Central memory CD8-positive, alpha-beta T cell (primary cell): ENCODE measurements at regions not wholly inside any gene's neighbourhood (a gene's known extent, or its start where the extent isn't known, plus 50 kb on each side); places are given as distances from the start of the nearest gene placed in this dataset.

ENCODE experiments used
- ATAC-seq: fragments of 150-1000 bp; cut with Tn5 transposase; replicated peaks from 2 replicates; pipeline ENCODE4 v1.10.0; 2022; ENCODE audit warnings: mild to moderate bottlenecking, moderate FRiP score, moderate number of reproducible peaks; ENCODE audit not compliant: poor library complexity, severe bottlenecking; ENCODE audit errors: extremely low read depth
- DNase-seq, 2 donors: peaks; one replicate each; pipeline ENCODE4 v3.0.0; 2021; ENCODE audit warnings: low spot score in 2 of 2
- H3K27ac Mint-ChIP-seq: one replicate; pipeline ENCODE4 v1.8.0; 2022; ENCODE audit warnings: low read depth, mild to moderate bottlenecking, moderate library complexity, mixed read lengths
- H3K27me3 Mint-ChIP-seq: one replicate; pipeline ENCODE4 v1.8.0; 2022; ENCODE audit warnings: mixed read lengths
- H3K36me3 Mint-ChIP-seq: one replicate; pipeline ENCODE4 v1.8.0; 2022; ENCODE audit warnings: mild to moderate bottlenecking, moderate library complexity, mixed read lengths; ENCODE audit not compliant: insufficient read depth
- H3K4me1 Mint-ChIP-seq: one replicate; pipeline ENCODE4 v1.8.0; 2022; ENCODE audit warnings: mixed read lengths
- H3K4me3 Mint-ChIP-seq: one replicate; pipeline ENCODE4 v1.8.0; 2022; ENCODE audit warnings: mild to moderate bottlenecking, moderate library complexity, mixed read lengths
- H3K9me3 Mint-ChIP-seq: one replicate; pipeline ENCODE4 v1.8.0; 2022; ENCODE audit warnings: mixed read lengths

GRCh38 chr9:27950382-27950781 lies 377.1 kb upstream of the C9orf72 start:
- Mint-ChIP-seq H3K27me3 (no peaks in the 10 kb centered on the region), H3K27ac (no peak overlapping the region)

GRCh38 chr9:27954858-27955257 lies 381.6 kb upstream of the C9orf72 start:
- DNase-seq (no peak), ATAC-seq (no peak)
- Mint-ChIP-seq H3K36me3 (no peaks in the 10 kb centered on the region), H3K27me3 (no peaks in the 10 kb centered on the region), H3K9me3 (peaks cover 2% of the 10 kb centered on the region), H3K4me3 (no peak overlapping the region), H3K4me1 (no peaks in the 10 kb centered on the region), H3K27ac (no peak overlapping the region)

More at GRCh38 chr9:27950382-27950781, 377.1 kb upstream of the C9orf72 start:
- Mint-ChIP-seq H3K4me1 (no peaks in the 10 kb centered on the region), H3K9me3 (peaks cover 9% of the 10 kb centered on the region), H3K36me3 (no peaks in the 10 kb centered on the region), H3K4me3 (no peak overlapping the region)
- no peak for DNase-seq
- ATAC-seq, result no peak

GRCh38 chr9:27963836-27964235 lies 390.6 kb upstream of the C9orf72 start:
- Mint-ChIP-seq H3K27me3 (no peaks in the 10 kb centered on the region), H3K4me3 (no peak overlapping the region), H3K27ac (no peak overlapping the region), H3K9me3 (peaks cover 6% of the 10 kb centered on the region), H3K4me1 (no peaks in the 10 kb centered on the region), H3K36me3 (no peaks in the 10 kb centered on the region)
- DNase-seq (no peak), ATAC-seq (no peak)

GRCh38 chr9:27967210-27967609 lies 393.9 kb upstream of the C9orf72 start:
- no peak for ATAC-seq
- Mint-ChIP-seq H3K4me3 (no peak overlapping the region), H3K27ac (no peak overlapping the region), H3K4me1 (no peaks in the 10 kb centered on the region), H3K9me3 (peaks cover 6% of the 10 kb centered on the region), H3K27me3 (no peaks in the 10 kb centered on the region), H3K36me3 (no peaks in the 10 kb centered on the region)
- DNase-seq, result no peak

DNA sequence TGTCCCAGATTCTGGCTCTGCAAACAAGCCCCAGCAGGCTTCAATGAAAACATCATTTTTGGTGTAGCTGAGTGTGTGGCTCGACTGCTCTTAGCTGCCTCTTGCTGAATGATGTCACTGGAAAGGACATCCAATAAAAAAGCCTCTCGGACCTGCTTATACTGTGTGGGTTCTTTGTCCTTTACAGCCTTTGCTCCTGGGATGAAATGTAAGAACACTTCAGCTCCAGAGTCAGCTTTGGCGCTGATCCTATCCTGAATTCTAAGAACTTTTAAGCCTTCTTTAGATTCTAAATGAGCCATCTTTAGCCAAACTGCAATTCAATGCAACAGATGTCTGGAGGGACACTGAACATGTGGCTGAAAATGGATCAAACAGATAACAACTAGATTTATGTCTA lies 404.6 kb upstream of the C9orf72 start:
- no peaks in the 10 kb centered on the region for H3K4me1 Mint-ChIP-seq
- H3K27ac Mint-ChIP-seq, result no peak overlapping the region
- ATAC-seq, result no peak
- no peaks in the 10 kb centered on the region for H3K27me3 Mint-ChIP-seq
- H3K9me3 Mint-ChIP-seq, result no peaks in the 10 kb centered on the region
- no peak overlapping the region for H3K4me3 Mint-ChIP-seq
- no peaks in the 10 kb centered on the region for H3K36me3 Mint-ChIP-seq
- DNase-seq, result no peak

DNA sequence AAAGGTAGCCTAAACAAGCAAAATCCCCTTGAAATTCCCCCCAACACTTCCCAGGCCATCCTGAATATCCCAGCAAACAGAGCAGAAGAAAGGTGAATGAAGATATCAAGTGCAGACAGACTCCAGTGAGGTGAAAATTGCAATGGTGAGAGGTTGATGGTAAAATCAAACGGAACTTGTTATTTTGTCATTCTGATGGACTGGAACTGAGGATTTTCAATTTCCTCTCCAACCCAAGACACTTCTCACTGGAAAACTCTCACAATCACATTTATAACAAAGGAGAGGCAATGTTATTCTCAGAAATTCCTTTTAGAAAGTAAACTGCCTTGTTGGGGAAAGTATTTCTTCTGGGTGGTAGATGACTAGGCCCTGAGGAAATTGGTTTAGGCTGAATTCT lies 412.4 kb upstream of the C9orf72 start:
- no peak for ATAC-seq
- no peaks in the 10 kb centered on the region for H3K27me3 Mint-ChIP-seq
- H3K36me3 Mint-ChIP-seq, result no peaks in the 10 kb centered on the region
- H3K4me1 Mint-ChIP-seq, result no peaks in the 10 kb centered on the region
- no peak overlapping the region for H3K27ac Mint-ChIP-seq
- no peak for DNase-seq
- no peak overlapping the region for H3K4me3 Mint-ChIP-seq
- H3K9me3 Mint-ChIP-seq, result peaks cover 25% of the 10 kb centered on the region

GRCh38 chr9:27990524-27990923 lies 417.2 kb upstream of the C9orf72 start:
- no peak overlapping the region for H3K4me3 Mint-ChIP-seq
- H3K27me3 Mint-ChIP-seq, result no peaks in the 10 kb centered on the region
- ATAC-seq (no peak), DNase-seq (no peak)
- H3K27ac Mint-ChIP-seq, result no peak overlapping the region
- no peaks in the 10 kb centered on the region for H3K4me1 Mint-ChIP-seq
- H3K9me3 Mint-ChIP-seq, result peaks cover 22% of the 10 kb centered on the region
- no peaks in the 10 kb centered on the region for H3K36me3 Mint-ChIP-seq

GRCh38 chr9:27991221-27991620 lies 417.9 kb upstream of the C9orf72 start:
- no peak for DNase-seq
- H3K27me3 Mint-ChIP-seq, result no peaks in the 10 kb centered on the region
- H3K9me3 Mint-ChIP-seq, result peaks cover 16% of the 10 kb centered on the region
- ATAC-seq, result no peak
- H3K27ac Mint-ChIP-seq, result no peak overlapping the region
- no peaks in the 10 kb centered on the region for H3K4me1 Mint-ChIP-seq
- no peaks in the 10 kb centered on the region for H3K36me3 Mint-ChIP-seq
- H3K4me3 Mint-ChIP-seq, result no peak overlapping the region

- DNase-seq, result no peak
- H3K36me3 Mint-ChIP-seq, result no peaks in the 10 kb centered on the region
- no peak for ATAC-seq
- H3K27ac Mint-ChIP-seq, result no peak overlapping the region
- peaks cover 19% of the 10 kb centered on the region for H3K9me3 Mint-ChIP-seq
- H3K4me3 Mint-ChIP-seq, result no peak overlapping the region
- no peaks in the 10 kb centered on the region for H3K4me1 Mint-ChIP-seq
- H3K27me3 Mint-ChIP-seq, result no peaks in the 10 kb centered on the region
These were observed 427.8 kb upstream of the C9orf72 start for GRCh38 chr9:28001096-28001495.

GRCh38 chr9:28004900-28005299 lies 431.6 kb upstream of the C9orf72 start:
- Mint-ChIP-seq H3K27ac (no peak overlapping the region), H3K36me3 (no peaks in the 10 kb centered on the region), H3K9me3 (peaks cover 11% of the 10 kb centered on the region), H3K4me1 (no peaks in the 10 kb centered on the region), H3K27me3 (no peaks in the 10 kb centered on the region), H3K4me3 (no peak overlapping the region)
- ATAC-seq, result no peak
- no peak for DNase-seq

- ATAC-seq (no peak), DNase-seq (no peak)
- H3K9me3 Mint-ChIP-seq, result peaks cover 12% of the 10 kb centered on the region
- H3K4me3 Mint-ChIP-seq, result no peak overlapping the region
- H3K27me3 Mint-ChIP-seq, result no peaks in the 10 kb centered on the region
- no peaks in the 10 kb centered on the region for H3K4me1 Mint-ChIP-seq
- H3K27ac Mint-ChIP-seq, result no peak overlapping the region
- no peaks in the 10 kb centered on the region for H3K36me3 Mint-ChIP-seq
These were observed 432.5 kb upstream of the C9orf72 start for GRCh38 chr9:28005779-28006178.

DNA sequence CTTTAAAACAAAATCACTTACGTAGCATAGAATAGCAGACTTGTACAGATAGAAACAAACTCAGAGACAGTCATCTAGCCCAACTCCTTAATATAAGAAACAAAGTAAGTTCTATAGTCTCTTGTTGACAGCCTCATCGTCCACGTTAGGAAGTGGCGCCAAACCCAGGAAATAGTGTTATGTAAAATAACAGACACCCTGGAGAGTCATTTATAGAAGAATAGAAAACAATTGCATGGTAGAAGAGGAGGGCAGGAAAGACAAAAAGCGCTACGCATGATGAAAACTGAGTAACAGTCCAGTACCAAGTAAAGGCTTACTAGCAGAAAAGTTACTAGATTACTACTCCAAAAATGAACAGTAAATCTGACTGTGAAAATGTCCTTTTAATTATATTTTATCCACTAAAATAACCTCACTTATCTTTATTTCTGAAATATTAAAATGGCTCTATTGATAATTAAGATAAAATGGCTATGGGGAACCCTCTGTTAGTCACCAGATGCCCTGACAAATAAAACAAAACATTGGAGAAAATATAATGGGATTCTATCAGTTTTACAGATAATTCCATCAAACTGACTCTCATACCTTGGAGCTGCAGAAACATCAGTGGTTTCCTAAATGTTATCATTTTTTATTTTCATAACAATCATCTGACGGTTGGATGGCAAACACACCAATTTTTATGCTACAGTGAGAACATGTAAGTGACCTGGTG lies 434.0 kb upstream of the C9orf72 start:
- Mint-ChIP-seq H3K4me1 (no peaks in the 10 kb centered on the region), H3K4me3 (no peak overlapping the region), H3K27ac (no peak overlapping the region), H3K27me3 (no peaks in the 10 kb centered on the region), H3K36me3 (no peaks in the 10 kb centered on the region), H3K9me3 (peaks cover 16% of the 10 kb centered on the region)
- ATAC-seq (no peak), DNase-seq (no peak)

DNA sequence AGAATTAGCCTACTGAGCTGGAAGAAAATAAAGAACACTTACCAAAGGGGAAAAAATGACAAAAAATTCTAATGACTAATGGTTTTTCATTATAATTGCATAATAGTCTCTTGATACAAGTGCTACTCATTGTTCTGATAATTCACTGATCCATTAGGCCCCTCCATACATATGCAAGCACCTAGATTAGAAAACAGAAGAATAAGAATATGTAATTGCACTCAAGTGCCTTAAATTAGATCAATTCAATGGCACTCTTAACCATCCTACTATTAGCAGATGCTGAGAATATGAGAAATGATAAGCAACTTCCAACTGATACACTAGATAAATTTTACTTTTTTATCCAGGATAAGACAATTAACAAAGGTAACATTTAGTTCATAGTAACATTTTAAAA lies 440.9 kb upstream of the C9orf72 start:
- H3K4me1 Mint-ChIP-seq, result no peaks in the 10 kb centered on the region
- ATAC-seq (no peak), DNase-seq (no peak)
- H3K36me3 Mint-ChIP-seq, result no peaks in the 10 kb centered on the region
- H3K9me3 Mint-ChIP-seq, result peaks cover 18% of the 10 kb centered on the region
- no peaks in the 10 kb centered on the region for H3K27me3 Mint-ChIP-seq
- H3K27ac Mint-ChIP-seq, result no peak overlapping the region
- no peak overlapping the region for H3K4me3 Mint-ChIP-seq
